HCT116 (cell line): ENCODE measurements at regions not wholly inside any gene's neighbourhood (a gene's known extent, or its start where the extent isn't known, plus 50 kb on each side); places are given as distances from the start of the nearest gene placed in this dataset.

Experiments used
- CEBPB ChIP-seq: IDR thresholded peaks from 2 replicates; pipeline ENCODE4 v1.6.1; 2012; ENCODE audit warnings: low read depth
- CTCF ChIP-seq, 3 experiments: fragments of 200-600 bp in 1 of 3; sonication (generic) in 1 of 3; IDR thresholded peaks in 2 of 3; conservative IDR thresholded peaks in 1 of 3; 2 replicates each; pipeline ENCODE4 v1.5.1; 2012 to 2017; ENCODE audit warnings: low read depth in 2 of 3, low read length in 2 of 3, antibody characterized with exemption in 1 of 3, borderline replicate concordance in 1 of 3, control low read depth in 1 of 3, mild to moderate bottlenecking in 1 of 3, mixed read lengths in 1 of 3, mixed run types in 1 of 3, moderate library complexity in 1 of 3; ENCODE audit not compliant: insufficient read depth in 1 of 3
- EZH2phosphoT487 ChIP-seq: fragments of 200-600 bp; IDR thresholded peaks from 2 replicates; pipeline ENCODE4 v1.6.1; 2018; ENCODE audit warnings: antibody characterized with exemption, borderline replicate concordance
- FOSL1 ChIP-seq: IDR thresholded peaks from 2 replicates; pipeline ENCODE4 v1.6.1; 2012; ENCODE audit warnings: low read depth
- MAX ChIP-seq: IDR thresholded peaks from 2 replicates; pipeline ENCODE4 v1.6.1; 2012
- POLR2A ChIP-seq: IDR thresholded peaks from 2 replicates; pipeline ENCODE4 v1.7.0; 2011; ENCODE audit warnings: borderline replicate concordance; ENCODE audit not compliant: insufficient read depth, insufficient read length; ENCODE audit errors: extremely low read depth

- no peak for TF ChIP-seq CTCF (IDR thresholded peaks at IDR 0.05 in 2 of 3, conservative IDR thresholded peaks at IDR 0.05 in 1 of 3; ENCODE audit: borderline replicate concordance in 1 of 3, insufficient read depth in 1 of 3, low read depth in 2 of 3, low read length in 2 of 3)
- no peak for TF ChIP-seq MAX
- no peak for TF ChIP-seq EZH2phosphoT487
- TF ChIP-seq CEBPB = no peak
- TF ChIP-seq FOSL1 = no peak
- TF ChIP-seq POLR2A = no peak
Measured at GRCh38 chr9:134591082-134591571, 50.5 kb upstream of the COL5A1 start.
